Mesodermal cell (in vitro differentiated cells): ENCODE measurements at regions not wholly inside any gene's neighbourhood (a gene's known extent, or its start where the extent isn't known, plus 50 kb on each side); places are given as distances from the start of the nearest gene placed in this dataset.
A peak's percentile ranks its signal among the peaks of the same experiment; 100 is the strongest.

Experiments
- H3K27ac ChIP-seq: 2 replicates; pipeline ENCODE4 v1.7.0; 2013; ENCODE audit warnings: mild to moderate bottlenecking, low read depth, low read length, moderate library complexity; ENCODE audit not compliant: severe bottlenecking
- H3K36me3 ChIP-seq: 2 replicates; pipeline ENCODE4 v1.7.1; 2013; ENCODE audit warnings: mild to moderate bottlenecking, low read length, moderate library complexity; ENCODE audit not compliant: control insufficient read depth, insufficient read depth
- H3K4me1 ChIP-seq: one replicate; pipeline ENCODE4 v1.7.1; 2013; ENCODE audit warnings: mild to moderate bottlenecking, low read length; ENCODE audit not compliant: insufficient read depth, control insufficient read depth, poor library complexity, severe bottlenecking
- H3K4me3 ChIP-seq: 2 replicates; pipeline ENCODE4 v1.7.0; 2013; ENCODE audit warnings: low read length, control low read depth, mild to moderate bottlenecking; ENCODE audit not compliant: insufficient read depth, poor library complexity, severe bottlenecking; ENCODE audit errors: extremely low read depth
- H3K9me3 ChIP-seq: 2 replicates; pipeline ENCODE4 v1.7.1; 2013; ENCODE audit warnings: mild to moderate bottlenecking, low read length, moderate library complexity; ENCODE audit not compliant: control insufficient read depth
- WGBS, 2 experiments: methylation state at CpG; one replicate each; pipeline ENCODE4 v1.1.5; 2013; ENCODE audit warnings: missing lambda C conversion rate in 2 of 2; ENCODE audit not compliant: insufficient coverage in 2 of 2; 5-methylcytosine and 5-hydroxymethylcytosine counted together

- H3K4me3 ChIP-seq, result no peak overlapping the region
- H3K36me3 ChIP-seq, result no peaks in the 10 kb centered on the region
- H3K27ac ChIP-seq, result no peak overlapping the region
- H3K9me3 ChIP-seq, result peaks cover 2% of the 10 kb centered on the region
- H3K4me1 ChIP-seq, result no peaks in the 10 kb centered on the region
- 60% methylated on average over 1 of the region's 3 CpGs; no CpG with 5 or more reads in 1 of the 2 experiments for whole genome bisulfite sequencing, 2 experiments
Observed at GRCh38 chr1:209444961-209445360, 138.6 kb upstream of the CAMK1G start.

- Histone ChIP-seq H3K9me3 (no peaks in the 10 kb centered on the region), H3K36me3 (no peaks in the 10 kb centered on the region), H3K4me1 (no peaks in the 10 kb centered on the region), H3K4me3 (no peak overlapping the region), H3K27ac (no peak overlapping the region)
- 100% methylated on average over 1 of the region's 5 CpGs for WGBS, 2 experiments
Observed at GRCh38 chr1:209445576-209445975, 137.9 kb upstream of the CAMK1G start.

- Histone ChIP-seq H3K27ac (no peak overlapping the region), H3K36me3 (no peaks in the 10 kb centered on the region), H3K4me1 (no peaks in the 10 kb centered on the region), H3K4me3 (no peak overlapping the region), H3K9me3 (no peaks in the 10 kb centered on the region)
- WGBS, 2 experiments, result 100% methylated on average over 1 of the region's 1 CpG; no CpG with 5 or more reads in 1 of the 2 experiments
Observed at GRCh38 chr1:209446356-209446755, 137.2 kb upstream of the CAMK1G start.

GRCh38 chr1:209454340-209454994 is 129.0 kb upstream of the CAMK1G start:
- peaks cover 8% of the 10 kb centered on the region for H3K4me1 ChIP-seq
- WGBS, 2 experiments, result 83% methylated on average over 1 of the region's 2 CpGs; no CpG with 5 or more reads in 1 of the 2 experiments
- H3K9me3 ChIP-seq, result no peaks in the 10 kb centered on the region
- no peak overlapping the region for H3K27ac ChIP-seq
- no peak overlapping the region for H3K4me3 ChIP-seq
- H3K36me3 ChIP-seq, result no peaks in the 10 kb centered on the region

- H3K4me3 ChIP-seq, result no peak overlapping the region
- peak overlapping the region; percentile 50 for H3K27ac ChIP-seq
- WGBS, 2 experiments, result 36% methylated on average over 2 of the region's 3 CpGs; no CpG with 5 or more reads in 1 of the 2 experiments
- peaks cover 8% of the 10 kb centered on the region for H3K4me1 ChIP-seq
- no peaks in the 10 kb centered on the region for H3K9me3 ChIP-seq
- no peaks in the 10 kb centered on the region for H3K36me3 ChIP-seq
Observed at GRCh38 chr1:209455145-209455544, 128.4 kb upstream of the CAMK1G start.

GRCh38 chr1:209455661-209456358 is 127.7 kb upstream of the CAMK1G start:
- WGBS, 2 experiments, result 63 to 66% methylated on average over 3 to 5 of the region's 6 CpGs
- no peaks in the 10 kb centered on the region for H3K36me3 ChIP-seq
- no peak overlapping the region for H3K4me3 ChIP-seq
- H3K27ac ChIP-seq, result peak overlapping the region; percentile 50
- peaks cover 8% of the 10 kb centered on the region for H3K4me1 ChIP-seq
- no peaks in the 10 kb centered on the region for H3K9me3 ChIP-seq

GRCh38 chr1:209456878-209457277 is 126.6 kb upstream of the CAMK1G start:
- Histone ChIP-seq H3K9me3 (peaks cover 2% of the 10 kb centered on the region), H3K4me1 (peaks cover 8% of the 10 kb centered on the region), H3K4me3 (no peak overlapping the region), H3K36me3 (no peaks in the 10 kb centered on the region), H3K27ac (peak overlapping the region; percentile 36)
- WGBS, 2 experiments, result no CpG with 5 or more reads among the region's 1 CpG

GRCh38 chr1:209457401-209458125 is 126.0 kb upstream of the CAMK1G start:
- H3K4me3 ChIP-seq, result no peak overlapping the region
- no peaks in the 10 kb centered on the region for H3K36me3 ChIP-seq
- peak overlapping the region; percentile 36 for H3K27ac ChIP-seq
- peaks cover 5% of the 10 kb centered on the region for H3K9me3 ChIP-seq
- 95 to 98% methylated on average over 6 of the region's 6 CpGs for WGBS, 2 experiments
- peaks cover 8% of the 10 kb centered on the region for H3K4me1 ChIP-seq

GRCh38 chr1:209458921-209459320 is 124.6 kb upstream of the CAMK1G start:
- peaks cover 8% of the 10 kb centered on the region for H3K4me1 ChIP-seq
- no peak overlapping the region for H3K4me3 ChIP-seq
- no CpG with 5 or more reads among the region's 3 CpGs for WGBS, 2 experiments
- peaks cover 5% of the 10 kb centered on the region for H3K9me3 ChIP-seq
- H3K36me3 ChIP-seq, result no peaks in the 10 kb centered on the region
- no peak overlapping the region for H3K27ac ChIP-seq

GRCh38 chr1:209461168-209461567 is 122.3 kb upstream of the CAMK1G start:
- Histone ChIP-seq H3K27ac (no peak overlapping the region), H3K4me3 (no peak overlapping the region), H3K36me3 (no peaks in the 10 kb centered on the region), H3K4me1 (peaks cover 8% of the 10 kb centered on the region), H3K9me3 (peaks cover 5% of the 10 kb centered on the region)

- H3K4me3 ChIP-seq, result no peak overlapping the region
Observed at GRCh38 chr1:209462433-209462832, 121.1 kb upstream of the CAMK1G start.

More at GRCh38 chr1:209462433-209462832, 121.1 kb upstream of the CAMK1G start:
- H3K4me1 ChIP-seq, result no peaks in the 10 kb centered on the region
- no peaks in the 10 kb centered on the region for H3K36me3 ChIP-seq
- peaks cover 5% of the 10 kb centered on the region for H3K9me3 ChIP-seq
- H3K27ac ChIP-seq, result no peak overlapping the region
